ENCODE measurements at regions not wholly inside any gene's neighbourhood (a gene's known extent, or its start where the extent isn't known, plus 50 kb on each side); places are given as distances from the start of the nearest gene placed in this dataset.

GRCh38 chr5:91957666-91958065 lies 574.5 kb upstream of the ARRDC3 start:
- 40 to 53% (median 46%) methylated on average over 1 of the region's 1 CpG for WGBS, 4 donors
- TF ChIP-seq POLR2A (IDR thresholded peaks at IDR 0.05) (no peak), CTCF (IDR thresholded peaks at IDR 0.05) (no peak)
- H3K36me3 ChIP-seq: no peaks in the 10 kb centered on the region
- intact Hi-C loops (cut with DNase I): no loop called here
- no peak overlapping the region for H3K4me3 ChIP-seq
- DNase-seq: peak in 1 of 5 donors; percentile 19
- peaks cover 0 to 14% (median 0%) of the 10 kb centered on the region in 12 donors for H3K4me1 ChIP-seq
- H3K27me3 ChIP-seq: no peaks in the 10 kb centered on the region
- H3K27ac ChIP-seq: no peak overlapping the region
- peak in 3 of 4 donors; percentile 38 to 76 (median 50) for ATAC-seq
- peaks cover 0 to 7% (median 0%) of the 10 kb centered on the region in 12 donors for H3K9me3 ChIP-seq

GRCh38 chr5:91956738-91957137 lies 573.6 kb upstream of the ARRDC3 start:
- intact Hi-C loops (cut with DNase I): no loop called here
- Histone ChIP-seq H3K27ac (no peak overlapping the region), H3K27me3 (no peaks in the 10 kb centered on the region), H3K9me3 (no peaks in the 10 kb centered on the region), H3K4me3 (no peak overlapping the region), H3K36me3 (no peaks in the 10 kb centered on the region), H3K4me1 (peaks cover 0 to 14% (median 0%) of the 10 kb centered on the region in 12 donors)
- WGBS, 4 donors: 36 to 60% (median 52%) methylated on average over 1 of the region's 1 CpG
- peak in 1 of 4 donors; percentile 43 for ATAC-seq
- TF ChIP-seq CTCF (IDR thresholded peaks at IDR 0.05): no peak
- no peak for TF ChIP-seq POLR2A (IDR thresholded peaks at IDR 0.05)
- no peak for DNase-seq

- Histone ChIP-seq H3K4me3 (no peak overlapping the region), H3K4me1 (peaks cover 0 to 14% (median 0%) of the 10 kb centered on the region in 12 donors), H3K36me3 (no peaks in the 10 kb centered on the region), H3K9me3 (no peaks in the 10 kb centered on the region), H3K27me3 (no peaks in the 10 kb centered on the region), H3K27ac (peak overlapping the region in 4 of 12 donors; percentile 18 to 67 (median 24))
- TF ChIP-seq CTCF (IDR thresholded peaks at IDR 0.05): no peak
- TF ChIP-seq POLR2A (IDR thresholded peaks at IDR 0.05): no peak
- 0 to 19% (median 6%) methylated on average over 2 of the region's 2 CpGs for WGBS, 4 donors
- intact Hi-C loops (cut with DNase I): no loop called here
- peak; percentile 74 to 91 (median 87) for ATAC-seq
- peak; percentile 50 to 76 (median 68) for DNase-seq
Observed at GRCh38 chr5:91955610-91956009, 572.5 kb upstream of the ARRDC3 start.

- no peaks in the 10 kb centered on the region for H3K36me3 ChIP-seq
- no peaks in the 10 kb centered on the region for H3K27me3 ChIP-seq
- TF ChIP-seq POLR2A (IDR thresholded peaks at IDR 0.05) (no peak), CTCF (IDR thresholded peaks at IDR 0.05) (no peak)
- ATAC-seq (no peak), DNase-seq (no peak)
- peaks cover 0 to 14% (median 0%) of the 10 kb centered on the region in 12 donors for H3K4me1 ChIP-seq
- no peak overlapping the region for H3K27ac ChIP-seq
- no peaks in the 10 kb centered on the region for H3K9me3 ChIP-seq
- no peak overlapping the region for H3K4me3 ChIP-seq
- intact Hi-C loops (cut with DNase I): no loop called here
Observed at GRCh38 chr5:91954136-91954535, 571.0 kb upstream of the ARRDC3 start.

Measured in heart left ventricle (tissue), 16 donors.